ENCODE measurements at regions not wholly inside any gene's neighbourhood (a gene's known extent, or its start where the extent isn't known, plus 50 kb on each side); places are given as distances from the start of the nearest gene placed in this dataset.

GRCh38 chr2:235215248-235215647 is 263.4 kb downstream of the SH3BP4 start:
- no peak for TF ChIP-seq ZFX (IDR thresholded peaks at IDR 0.05)
- no peak for TF ChIP-seq CTCF (conservative IDR thresholded peaks at IDR 0.05)
